ENCODE measurements at regions not wholly inside any gene's neighbourhood (a gene's known extent, or its start where the extent isn't known, plus 50 kb on each side); places are given as distances from the start of the nearest gene placed in this dataset.

GRCh38 chr1:95561346-95561745 is 327.3 kb downstream of the RWDD3 start:
- Histone ChIP-seq H3K27ac (replicated peaks) (no peak overlapping the region), H3K4me3 (replicated peaks; ENCODE audit: insufficient read depth, low read length) (no peak overlapping the region), H3K27me3 (ENCODE audit: insufficient read depth, poor library complexity, severe bottlenecking) (no peaks in the 10 kb centered on the region)
- TF ChIP-seq POLR2AphosphoS5 (IDR thresholded peaks at IDR 0.05; ENCODE audit: low read depth) (no peak), CTCF (IDR thresholded peaks at IDR 0.05; ENCODE audit: insufficient read depth, low read length) (no peak), REST (IDR thresholded peaks at IDR 0.05; ENCODE audit: insufficient replicate concordance, low read depth) (no peak), GABPA (IDR thresholded peaks at IDR 0.05; ENCODE audit: low read depth) (no peak), SPI1 (IDR thresholded peaks at IDR 0.05; ENCODE audit: borderline replicate concordance, low read depth) (no peak)
- no peak for DNase-seq (ENCODE audit: low read depth in 1 of 2, low spot score in 1 of 2)

GRCh38 chr1:95562230-95562629 is 328.2 kb downstream of the RWDD3 start:
- Histone ChIP-seq H3K27me3 (ENCODE audit: insufficient read depth, poor library complexity, severe bottlenecking) (no peaks in the 10 kb centered on the region), H3K27ac (replicated peaks) (no peak overlapping the region), H3K4me3 (replicated peaks; ENCODE audit: insufficient read depth, low read length) (no peak overlapping the region)
- no peak for DNase-seq (ENCODE audit: low read depth in 1 of 2, low spot score in 1 of 2)
- no peak for TF ChIP-seq CTCF (IDR thresholded peaks at IDR 0.05; ENCODE audit: insufficient read depth, low read length)
- TF ChIP-seq GABPA (IDR thresholded peaks at IDR 0.05; ENCODE audit: low read depth) = no peak
- TF ChIP-seq REST (IDR thresholded peaks at IDR 0.05; ENCODE audit: insufficient replicate concordance, low read depth) = no peak
- TF ChIP-seq POLR2AphosphoS5 (IDR thresholded peaks at IDR 0.05; ENCODE audit: low read depth) = no peak
- TF ChIP-seq SPI1 (IDR thresholded peaks at IDR 0.05; ENCODE audit: borderline replicate concordance, low read depth) = no peak

GRCh38 chr1:95572002-95572401 is 338.0 kb downstream of the RWDD3 start:
- H3K27me3 ChIP-seq (ENCODE audit: insufficient read depth, poor library complexity, severe bottlenecking) = no peaks in the 10 kb centered on the region
- DNase-seq (ENCODE audit: low read depth in 1 of 2, low spot score in 1 of 2) = no peak
- H3K4me3 ChIP-seq (replicated peaks; ENCODE audit: insufficient read depth, low read length) = no peak overlapping the region
- TF ChIP-seq SPI1 (IDR thresholded peaks at IDR 0.05; ENCODE audit: borderline replicate concordance, low read depth) (no peak), CTCF (IDR thresholded peaks at IDR 0.05; ENCODE audit: insufficient read depth, low read length) (no peak), REST (IDR thresholded peaks at IDR 0.05; ENCODE audit: insufficient replicate concordance, low read depth) (no peak), GABPA (IDR thresholded peaks at IDR 0.05; ENCODE audit: low read depth) (no peak), POLR2AphosphoS5 (IDR thresholded peaks at IDR 0.05; ENCODE audit: low read depth) (no peak)
- H3K27ac ChIP-seq (replicated peaks) = no peak overlapping the region
